Psoas muscle (tissue), 7 donors: ENCODE measurements at regions not wholly inside any gene's neighbourhood (a gene's known extent, or its start where the extent isn't known, plus 50 kb on each side); places are given as distances from the start of the nearest gene placed in this dataset.

Source experiments
- ATAC-seq, 4 donors: fragments of 200-7000 bp; cut with Tn5 transposase; one replicate each; pipeline ENCODE4 v1.9.1; 2020; ENCODE audit warnings: moderate library complexity in 3 of 4, mild to moderate bottlenecking in 2 of 4
- DNase-seq, 2 donors: peaks; one replicate each; pipeline ENCODE4 v3.0.0-alpha.2; 2020
- H3K27ac ChIP-seq: fragments of 200-600 bp; one replicate; pipeline ENCODE4 v1.8.0; 2022
- H3K27me3 ChIP-seq, 3 donors: fragments of 200-600 bp in 1 of 3; one replicate each; pipeline versions ENCODE4 v1.6.1 to v1.8.0; 2013 to 2022; ENCODE audit warnings: low read length in 2 of 3, mild to moderate bottlenecking in 2 of 3, moderate library complexity in 1 of 3; ENCODE audit not compliant: insufficient read depth in 3 of 3
- H3K36me3 ChIP-seq, 2 donors: fragments of 200-600 bp in 1 of 2; one replicate each; pipeline versions ENCODE4 v1.6.1 to v1.8.0; 2013 to 2022; ENCODE audit warnings: low read depth in 1 of 2, mild to moderate bottlenecking in 1 of 2, moderate library complexity in 1 of 2; ENCODE audit not compliant: insufficient read depth in 1 of 2
- H3K4me1 ChIP-seq: fragments of 200-600 bp; one replicate; pipeline ENCODE4 v1.8.0; 2022
- H3K4me3 ChIP-seq: fragments of 200-600 bp; one replicate; pipeline ENCODE4 v1.8.0; 2022; ENCODE audit warnings: mild to moderate bottlenecking
- H3K9me3 ChIP-seq: fragments of 200-600 bp; one replicate; pipeline ENCODE4 v1.8.0; 2022
- WGBS, 3 donors: extraction: QIAGEN DNeasy Blood & Tissue Kit; methylation state at CpG; one replicate each; pipeline versions ENCODE4 v1.1.6 to v1.1.7; 2013; 5-methylcytosine and 5-hydroxymethylcytosine counted together
- intact Hi-C, 2 donors: fragments of 100-400 bp; cut with DNase I; formaldehyde crosslinking; loops; one replicate each; pipeline versions ENCODE4 v1.11.0 to v1.14.2; 2022
- TF ChIP-seq, protein P1 (sequence below): fragments of 200-600 bp; IDR thresholded peaks from one replicate; pipeline ENCODE4 v1.8.0; 2022; ENCODE audit warnings: antibody characterized with exemption
- donor health status: healthy with polysubstance abuse.
- donor health status: DM: no; HTN: no; CAD: no; lungs with moderate emphysema.
- donor health status: Bipolar disorder and iron deficiency.
- donor health status: healthy.
- donor health status: DM: yes; HTN: yes; CAD: no.
- donor health status: DM: no; HTN: no; CAD: no.
- donor health status: DM: yes; HTN: yes; CAD: no.

DNA sequence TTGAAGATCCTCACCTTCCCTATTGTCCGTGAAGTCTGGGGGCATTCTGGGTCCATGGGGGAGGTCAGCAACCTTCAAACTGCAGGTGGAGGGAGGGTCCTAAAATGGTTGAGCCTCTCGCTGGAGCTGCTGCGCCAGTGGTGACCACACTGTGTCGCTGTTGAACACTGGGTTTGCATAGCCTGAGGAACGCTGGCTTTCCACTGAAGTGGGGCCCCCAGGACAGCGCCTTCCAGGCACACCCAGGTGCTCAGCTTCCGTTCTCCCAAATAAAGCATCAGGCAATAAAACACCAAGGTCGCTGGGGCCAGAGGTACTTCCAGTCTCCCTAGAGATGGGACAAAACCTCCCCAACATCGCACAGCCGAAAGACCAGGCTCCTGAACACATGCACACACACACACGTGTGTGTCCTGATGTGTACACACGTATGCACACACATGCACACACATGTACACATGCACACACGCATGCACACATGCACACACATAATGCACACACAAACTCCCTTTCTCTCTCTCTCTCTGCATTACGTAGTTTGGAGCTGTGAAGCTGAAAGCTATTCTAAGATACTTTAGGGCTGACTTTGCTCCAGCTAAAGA, 120.6 kb downstream of the IRF8 start:
- Histone ChIP-seq H3K36me3 (no peaks in the 10 kb centered on the region), H3K4me3 (no peak overlapping the region), H3K9me3 (peaks cover 18% of the 10 kb centered on the region), H3K27ac (no peak overlapping the region), H3K4me1 (no peaks in the 10 kb centered on the region), H3K27me3 (peaks cover 0 to 19% (median 0%) of the 10 kb centered on the region in 3 donors)
- 55 to 58% (median 57%) methylated on average over 14 of the region's 14 CpGs for WGBS, 3 donors
- no peak for ATAC-seq
- TF ChIP-seq, protein P1, sequence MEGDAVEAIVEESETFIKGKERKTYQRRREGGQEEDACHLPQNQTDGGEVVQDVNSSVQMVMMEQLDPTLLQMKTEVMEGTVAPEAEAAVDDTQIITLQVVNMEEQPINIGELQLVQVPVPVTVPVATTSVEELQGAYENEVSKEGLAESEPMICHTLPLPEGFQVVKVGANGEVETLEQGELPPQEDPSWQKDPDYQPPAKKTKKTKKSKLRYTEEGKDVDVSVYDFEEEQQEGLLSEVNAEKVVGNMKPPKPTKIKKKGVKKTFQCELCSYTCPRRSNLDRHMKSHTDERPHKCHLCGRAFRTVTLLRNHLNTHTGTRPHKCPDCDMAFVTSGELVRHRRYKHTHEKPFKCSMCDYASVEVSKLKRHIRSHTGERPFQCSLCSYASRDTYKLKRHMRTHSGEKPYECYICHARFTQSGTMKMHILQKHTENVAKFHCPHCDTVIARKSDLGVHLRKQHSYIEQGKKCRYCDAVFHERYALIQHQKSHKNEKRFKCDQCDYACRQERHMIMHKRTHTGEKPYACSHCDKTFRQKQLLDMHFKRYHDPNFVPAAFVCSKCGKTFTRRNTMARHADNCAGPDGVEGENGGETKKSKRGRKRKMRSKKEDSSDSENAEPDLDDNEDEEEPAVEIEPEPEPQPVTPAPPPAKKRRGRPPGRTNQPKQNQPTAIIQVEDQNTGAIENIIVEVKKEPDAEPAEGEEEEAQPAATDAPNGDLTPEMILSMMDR, result no peak
- DNase-seq, result no peak
- intact Hi-C loops, result no loop called here

DNA sequence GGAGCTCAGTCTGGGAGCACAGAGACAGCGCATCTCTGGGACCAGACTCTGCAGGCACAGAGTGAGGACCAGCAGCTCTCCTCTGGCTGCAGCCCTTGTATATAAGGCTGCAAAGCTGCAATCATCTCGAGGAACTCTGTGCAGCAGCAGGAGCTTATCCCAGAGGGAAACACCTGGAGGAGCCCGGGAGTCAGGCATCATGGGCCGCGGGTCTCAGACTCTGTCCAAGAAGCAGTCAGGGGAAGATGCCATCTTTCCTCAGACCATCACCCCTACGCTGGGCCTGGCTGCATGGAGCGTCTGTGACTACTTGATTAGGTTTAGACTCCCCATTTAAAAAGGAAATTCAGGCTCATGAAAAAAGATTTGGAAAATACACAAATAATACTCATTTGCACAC, 122.0 kb downstream of the IRF8 start:
- Histone ChIP-seq H3K27me3 (peaks cover 0 to 19% (median 0%) of the 10 kb centered on the region in 3 donors), H3K9me3 (peaks cover 24% of the 10 kb centered on the region), H3K36me3 (no peaks in the 10 kb centered on the region), H3K4me1 (no peaks in the 10 kb centered on the region), H3K27ac (no peak overlapping the region), H3K4me3 (no peak overlapping the region)
- intact Hi-C loops, result no loop called here
- TF ChIP-seq, protein P1, result no peak
- DNase-seq, result no peak
- WGBS, 3 donors, result 65 to 72% (median 71%) methylated on average over 7 of the region's 7 CpGs
- ATAC-seq, result no peak

DNA sequence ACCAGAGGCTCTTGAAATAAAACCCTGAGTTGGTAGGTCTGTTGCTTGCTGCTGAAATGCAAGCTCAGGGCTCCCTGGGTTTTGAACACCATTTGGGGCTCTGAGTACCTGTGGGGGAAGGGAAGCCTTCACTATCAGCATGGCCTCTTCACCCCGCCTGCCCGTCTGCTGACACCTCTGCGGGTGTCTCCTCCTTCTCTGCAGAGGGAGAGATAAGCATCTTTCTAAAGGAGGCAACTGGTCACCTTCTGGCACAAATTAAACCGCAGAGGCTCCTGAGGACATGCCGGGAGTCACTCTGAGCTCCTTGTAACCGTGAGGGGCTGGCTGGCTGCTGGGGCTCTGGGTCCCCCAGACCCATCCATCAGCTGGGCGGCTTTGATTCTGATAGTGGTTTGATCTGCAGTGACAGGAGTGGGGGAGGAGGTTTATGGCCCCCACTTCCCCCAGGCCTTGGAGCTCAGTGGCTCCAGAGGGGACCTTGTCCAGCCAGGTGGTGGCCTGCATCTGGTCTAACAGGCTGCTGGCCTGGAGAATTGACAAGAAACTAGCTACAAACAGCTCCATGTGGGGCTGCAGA, 123.5 kb downstream of the IRF8 start:
- Histone ChIP-seq H3K4me3 (no peak overlapping the region), H3K27me3 (peaks cover 0 to 17% (median 0%) of the 10 kb centered on the region in 3 donors), H3K4me1 (no peaks in the 10 kb centered on the region), H3K36me3 (no peaks in the 10 kb centered on the region), H3K27ac (no peak overlapping the region), H3K9me3 (peaks cover 24% of the 10 kb centered on the region)
- intact Hi-C loops, result no loop called here
- 32 to 43% (median 33%) methylated on average over 7 of the region's 7 CpGs for WGBS, 3 donors
- DNase-seq (no peak), ATAC-seq (no peak)
- TF ChIP-seq, protein P1, result no peak

DNA sequence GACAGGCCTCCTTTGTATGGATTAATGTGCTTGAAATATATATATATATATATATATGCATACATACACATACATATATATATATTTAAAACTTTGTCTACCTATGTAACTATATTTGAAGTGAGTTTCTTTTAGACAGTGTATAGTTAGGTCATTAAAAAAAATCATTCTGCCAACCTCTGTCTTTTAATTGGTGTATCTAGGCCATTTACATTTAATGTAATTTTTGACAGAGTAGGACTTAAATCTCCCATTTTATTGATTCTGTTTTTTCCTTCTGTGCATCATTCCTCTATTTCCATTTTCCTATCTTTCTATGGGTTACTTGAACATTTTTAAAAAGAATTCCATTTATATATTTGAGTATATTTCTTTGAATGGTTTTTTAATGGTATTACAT, 125.2 kb downstream of the IRF8 start:
- DNase-seq (no peak), ATAC-seq (no peak)
- peaks cover 0 to 12% (median 3%) of the 10 kb centered on the region in 3 donors for H3K27me3 ChIP-seq

More for the DNA sequence above, 125.2 kb downstream of the IRF8 start:
- no peaks in the 10 kb centered on the region for H3K36me3 ChIP-seq
- TF ChIP-seq, protein P1, result no peak
- no peaks in the 10 kb centered on the region for H3K4me1 ChIP-seq
- no peak overlapping the region for H3K4me3 ChIP-seq
- no peak overlapping the region for H3K27ac ChIP-seq
- intact Hi-C loops, result no loop called here
- peaks cover 24% of the 10 kb centered on the region for H3K9me3 ChIP-seq
